ENCODE measurements at regions not wholly inside any gene's neighbourhood (a gene's known extent, or its start where the extent isn't known, plus 50 kb on each side); places are given as distances from the start of the nearest gene placed in this dataset.

DNA sequence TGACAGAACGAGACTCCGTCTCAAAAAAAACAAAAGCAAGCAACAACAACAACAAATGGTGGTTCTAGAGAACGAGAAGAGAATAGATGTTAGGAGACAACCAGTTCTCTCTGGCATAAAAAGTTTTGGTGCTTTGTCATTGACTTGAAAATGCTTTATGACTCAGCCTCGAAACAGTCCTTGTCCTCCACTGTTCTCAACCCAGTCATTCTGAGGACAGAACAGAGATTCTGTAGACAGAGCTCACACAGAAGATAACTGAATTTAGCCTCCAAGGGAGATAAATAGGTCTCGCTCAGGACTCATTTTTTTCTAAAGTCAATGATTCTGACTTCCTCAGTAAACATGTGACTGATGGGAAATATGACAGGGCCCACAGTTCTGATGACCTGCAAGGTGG is 76.0 kb upstream of the FSTL4 start (continued):
- TF ChIP-seq, protein P1, sequence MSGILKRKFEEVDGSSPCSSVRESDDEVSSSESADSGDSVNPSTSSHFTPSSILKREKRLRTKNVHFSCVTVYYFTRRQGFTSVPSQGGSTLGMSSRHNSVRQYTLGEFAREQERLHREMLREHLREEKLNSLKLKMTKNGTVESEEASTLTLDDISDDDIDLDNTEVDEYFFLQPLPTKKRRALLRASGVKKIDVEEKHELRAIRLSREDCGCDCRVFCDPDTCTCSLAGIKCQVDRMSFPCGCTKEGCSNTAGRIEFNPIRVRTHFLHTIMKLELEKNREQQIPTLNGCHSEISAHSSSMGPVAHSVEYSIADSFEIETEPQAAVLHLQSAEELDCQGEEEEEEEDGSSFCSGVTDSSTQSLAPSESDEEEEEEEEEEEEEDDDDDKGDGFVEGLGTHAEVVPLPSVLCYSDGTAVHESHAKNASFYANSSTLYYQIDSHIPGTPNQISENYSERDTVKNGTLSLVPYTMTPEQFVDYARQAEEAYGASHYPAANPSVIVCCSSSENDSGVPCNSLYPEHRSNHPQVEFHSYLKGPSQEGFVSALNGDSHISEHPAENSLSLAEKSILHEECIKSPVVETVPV (CRISPR knock-in tag; IDR thresholded peaks at IDR 0.05) = no peak
- TF ChIP-seq GLIS3 (CRISPR knock-in tag; IDR thresholded peaks at IDR 0.05) = no peak
- no peak for TF ChIP-seq ZFP3 (CRISPR knock-in tag; IDR thresholded peaks at IDR 0.05)
- no peak for TF ChIP-seq ESRRG (CRISPR knock-in tag; IDR thresholded peaks at IDR 0.05)
- no peak for TF ChIP-seq ISL1 (CRISPR knock-in tag; IDR thresholded peaks at IDR 0.05)
- TF ChIP-seq OSR1 (CRISPR knock-in tag; IDR thresholded peaks at IDR 0.05) = no peak
- TF ChIP-seq TCF4 (CRISPR knock-in tag; IDR thresholded peaks at IDR 0.05; ENCODE audit: borderline replicate concordance) = no peak

DNA sequence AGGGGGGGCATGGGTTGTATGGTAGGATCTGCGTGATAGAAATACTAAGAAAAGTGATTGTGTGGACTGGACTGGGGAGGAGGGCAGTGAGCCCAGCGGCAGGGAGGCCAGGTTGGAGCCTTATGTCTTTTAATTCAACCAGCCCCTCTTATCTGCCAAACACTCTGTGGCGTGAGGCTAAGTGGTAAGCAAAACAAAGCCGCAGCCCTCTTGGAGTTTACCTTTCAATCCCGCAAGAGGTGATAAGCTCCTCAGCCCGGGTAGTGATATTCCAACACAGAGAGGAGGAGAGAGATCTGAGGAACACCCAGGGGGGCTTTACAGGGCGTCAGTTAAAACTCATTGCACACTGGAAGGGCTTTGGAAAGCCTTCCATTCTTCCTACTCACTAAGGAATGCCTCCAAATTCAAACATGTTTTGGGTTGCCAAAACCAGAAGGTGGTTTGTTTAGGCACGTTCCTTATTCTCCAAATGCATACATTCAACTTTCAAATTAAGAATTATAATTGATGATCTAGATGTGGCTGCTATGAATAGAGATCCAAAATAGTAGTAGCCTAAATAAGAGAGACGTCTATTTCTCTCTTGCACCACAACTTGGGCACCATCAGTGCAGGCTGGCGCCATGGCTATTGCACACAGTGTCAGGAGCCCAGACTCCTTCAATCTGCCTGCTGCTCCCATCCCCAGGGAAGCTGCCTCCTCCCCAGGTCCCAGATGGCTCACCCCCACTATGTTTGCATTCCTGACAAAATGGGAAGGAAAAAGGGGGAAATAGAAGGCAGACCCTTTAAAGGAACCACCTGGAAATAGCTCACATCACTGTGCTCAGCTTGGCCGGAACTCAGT is 75.1 kb upstream of the FSTL4 start:
- TF ChIP-seq ISL1 (CRISPR knock-in tag; IDR thresholded peaks at IDR 0.05) (no peak), SNAI2 (CRISPR knock-in tag; IDR thresholded peaks at IDR 0.05) (no peak)
- no peak for ATAC-seq

GRCh38 chr5:133686566-133686965 is 74.2 kb upstream of the FSTL4 start:
- ATAC-seq = no peak

More at GRCh38 chr5:133686566-133686965, 74.2 kb upstream of the FSTL4 start:
- TF ChIP-seq, protein P2, sequence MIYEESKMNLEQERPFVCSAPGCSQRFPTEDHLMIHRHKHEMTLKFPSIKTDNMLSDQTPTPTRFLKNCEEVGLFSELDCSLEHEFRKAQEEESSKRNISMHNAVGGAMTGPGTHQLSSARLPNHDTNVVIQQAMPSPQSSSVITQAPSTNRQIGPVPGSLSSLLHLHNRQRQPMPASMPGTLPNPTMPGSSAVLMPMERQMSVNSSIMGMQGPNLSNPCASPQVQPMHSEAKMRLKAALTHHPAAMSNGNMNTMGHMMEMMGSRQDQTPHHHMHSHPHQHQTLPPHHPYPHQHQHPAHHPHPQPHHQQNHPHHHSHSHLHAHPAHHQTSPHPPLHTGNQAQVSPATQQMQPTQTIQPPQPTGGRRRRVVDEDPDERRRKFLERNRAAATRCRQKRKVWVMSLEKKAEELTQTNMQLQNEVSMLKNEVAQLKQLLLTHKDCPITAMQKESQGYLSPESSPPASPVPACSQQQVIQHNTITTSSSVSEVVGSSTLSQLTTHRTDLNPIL (CRISPR knock-in tag; IDR thresholded peaks at IDR 0.05; ENCODE audit: low read depth) = no peak
- no peak for TF ChIP-seq BACH2 (CRISPR knock-in tag; IDR thresholded peaks at IDR 0.05; ENCODE audit: borderline replicate concordance)
- no peak for TF ChIP-seq ZFP30 (CRISPR knock-in tag; IDR thresholded peaks at IDR 0.05)
- TF ChIP-seq, protein P1 (CRISPR knock-in tag; IDR thresholded peaks at IDR 0.05) = no peak
- no peak for TF ChIP-seq TSHZ2 (CRISPR knock-in tag; IDR thresholded peaks at IDR 0.05)
- TF ChIP-seq ESRRG (CRISPR knock-in tag; IDR thresholded peaks at IDR 0.05) = no peak
- TF ChIP-seq SNAI2 (CRISPR knock-in tag; IDR thresholded peaks at IDR 0.05) = no peak
- TF ChIP-seq ZNF70 (CRISPR knock-in tag; IDR thresholded peaks at IDR 0.05) = no peak
- TF ChIP-seq, protein P3, sequence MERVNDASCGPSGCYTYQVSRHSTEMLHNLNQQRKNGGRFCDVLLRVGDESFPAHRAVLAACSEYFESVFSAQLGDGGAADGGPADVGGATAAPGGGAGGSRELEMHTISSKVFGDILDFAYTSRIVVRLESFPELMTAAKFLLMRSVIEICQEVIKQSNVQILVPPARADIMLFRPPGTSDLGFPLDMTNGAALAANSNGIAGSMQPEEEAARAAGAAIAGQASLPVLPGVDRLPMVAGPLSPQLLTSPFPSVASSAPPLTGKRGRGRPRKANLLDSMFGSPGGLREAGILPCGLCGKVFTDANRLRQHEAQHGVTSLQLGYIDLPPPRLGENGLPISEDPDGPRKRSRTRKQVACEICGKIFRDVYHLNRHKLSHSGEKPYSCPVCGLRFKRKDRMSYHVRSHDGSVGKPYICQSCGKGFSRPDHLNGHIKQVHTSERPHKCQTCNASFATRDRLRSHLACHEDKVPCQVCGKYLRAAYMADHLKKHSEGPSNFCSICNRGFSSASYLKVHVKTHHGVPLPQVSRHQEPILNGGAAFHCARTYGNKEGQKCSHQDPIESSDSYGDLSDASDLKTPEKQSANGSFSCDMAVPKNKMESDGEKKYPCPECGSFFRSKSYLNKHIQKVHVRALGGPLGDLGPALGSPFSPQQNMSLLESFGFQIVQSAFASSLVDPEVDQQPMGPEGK (CRISPR knock-in tag; IDR thresholded peaks at IDR 0.05; ENCODE audit: borderline replicate concordance) = no peak
- TF ChIP-seq TCF4 (CRISPR knock-in tag; IDR thresholded peaks at IDR 0.05; ENCODE audit: borderline replicate concordance) = no peak
- no peak for TF ChIP-seq RARB (CRISPR knock-in tag; IDR thresholded peaks at IDR 0.05)
- TF ChIP-seq, protein P4, sequence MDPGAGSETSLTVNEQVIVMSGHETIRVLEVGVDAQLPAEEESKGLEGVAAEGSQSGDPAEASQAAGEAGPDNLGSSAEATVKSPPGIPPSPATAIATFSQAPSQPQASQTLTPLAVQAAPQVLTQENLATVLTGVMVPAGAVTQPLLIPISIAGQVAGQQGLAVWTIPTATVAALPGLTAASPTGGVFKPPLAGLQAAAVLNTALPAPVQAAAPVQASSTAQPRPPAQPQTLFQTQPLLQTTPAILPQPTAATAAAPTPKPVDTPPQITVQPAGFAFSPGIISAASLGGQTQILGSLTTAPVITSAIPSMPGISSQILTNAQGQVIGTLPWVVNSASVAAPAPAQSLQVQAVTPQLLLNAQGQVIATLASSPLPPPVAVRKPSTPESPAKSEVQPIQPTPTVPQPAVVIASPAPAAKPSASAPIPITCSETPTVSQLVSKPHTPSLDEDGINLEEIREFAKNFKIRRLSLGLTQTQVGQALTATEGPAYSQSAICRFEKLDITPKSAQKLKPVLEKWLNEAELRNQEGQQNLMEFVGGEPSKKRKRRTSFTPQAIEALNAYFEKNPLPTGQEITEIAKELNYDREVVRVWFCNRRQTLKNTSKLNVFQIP (CRISPR knock-in tag; IDR thresholded peaks at IDR 0.05; ENCODE audit: borderline replicate concordance, low read depth) = no peak
- no peak for TF ChIP-seq OSR1 (CRISPR knock-in tag; IDR thresholded peaks at IDR 0.05)
- no peak for TF ChIP-seq PPARA (CRISPR knock-in tag; IDR thresholded peaks at IDR 0.05; ENCODE audit: borderline replicate concordance)
- TF ChIP-seq ZNF8 (CRISPR knock-in tag; IDR thresholded peaks at IDR 0.05) = no peak
- TF ChIP-seq CSDC2 (CRISPR knock-in tag; IDR thresholded peaks at IDR 0.05) = no peak
